ENCODE measurements at regions not wholly inside any gene's neighbourhood (a gene's known extent, or its start where the extent isn't known, plus 50 kb on each side); places are given as distances from the start of the nearest gene placed in this dataset.

DNA sequence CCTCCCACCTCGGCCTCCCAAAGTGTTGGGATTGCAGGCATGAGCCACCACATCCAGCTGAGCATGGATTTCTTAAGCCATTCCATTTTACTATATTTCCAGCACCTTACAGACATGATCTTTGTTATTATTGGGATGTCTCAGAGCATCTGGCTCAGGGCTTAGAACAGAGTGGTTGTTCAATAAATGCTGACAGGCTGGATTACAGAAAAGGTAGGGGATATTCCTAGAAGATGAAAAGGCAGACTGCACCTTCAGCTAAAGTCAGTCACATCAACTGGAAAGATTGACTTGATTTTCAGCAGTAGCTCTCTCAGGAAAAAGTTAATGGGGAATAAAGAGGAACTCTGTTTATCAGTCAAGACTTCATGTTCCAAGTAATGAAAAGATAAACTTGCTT is 360.3 kb upstream of the ERCC4 start:
- H3K27ac Mint-ChIP-seq = no peak overlapping the region
- intact Hi-C loops (cut with DNase I, micrococcal nuclease) = no loop called here
- H3K27me3 Mint-ChIP-seq = no peaks in the 10 kb centered on the region
- H3K36me3 Mint-ChIP-seq (ENCODE audit: low read depth) = no peaks in the 10 kb centered on the region
- DNase-seq (no peak), ATAC-seq (no peak)
- H3K9me3 Mint-ChIP-seq (ENCODE audit: low read depth) = peaks cover 6% of the 10 kb centered on the region
- H3K4me1 Mint-ChIP-seq = no peaks in the 10 kb centered on the region
- no peak overlapping the region for H3K4me3 Mint-ChIP-seq
- ChIA-PET CTCF (interaction anchor here (0.6 kb wide), 1 partner anchor 101 kb away, joined by 3 read pairs; no protein-coding TSS in a partner anchor), POLR2A (no interaction called here)

DNA sequence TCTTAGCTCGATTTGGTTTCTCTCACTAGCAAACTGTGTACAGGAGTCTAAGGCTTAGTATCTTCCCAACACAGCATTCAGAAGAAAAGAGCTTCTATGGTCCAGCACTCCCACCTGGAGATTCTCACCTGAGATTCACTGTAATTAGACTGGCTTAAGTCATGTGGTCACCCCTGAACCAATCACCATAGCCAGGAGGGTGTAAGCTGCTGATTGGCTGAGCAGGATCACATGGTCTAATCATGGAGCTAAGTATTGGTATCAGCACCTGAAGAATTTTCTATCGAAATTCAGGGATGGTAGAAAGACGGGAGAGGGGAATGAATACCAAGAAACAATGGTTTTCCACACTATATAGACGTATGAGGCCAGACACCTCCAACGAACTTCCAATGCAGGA is 359.8 kb upstream of the ERCC4 start:
- Mint-ChIP-seq H3K36me3 (ENCODE audit: low read depth) (no peaks in the 10 kb centered on the region), H3K27me3 (no peaks in the 10 kb centered on the region), H3K27ac (no peak overlapping the region), H3K9me3 (ENCODE audit: low read depth) (peaks cover 6% of the 10 kb centered on the region), H3K4me1 (no peaks in the 10 kb centered on the region), H3K4me3 (no peak overlapping the region)
- no peak for DNase-seq
- POLR2A ChIA-PET = no interaction called here
- CTCF ChIA-PET = interaction anchor here (0.6 kb wide), 1 partner anchor 101 kb away, joined by 3 read pairs; no protein-coding TSS in a partner anchor
- ATAC-seq = no peak
- intact Hi-C loops (cut with DNase I, micrococcal nuclease) = no loop called here

DNA sequence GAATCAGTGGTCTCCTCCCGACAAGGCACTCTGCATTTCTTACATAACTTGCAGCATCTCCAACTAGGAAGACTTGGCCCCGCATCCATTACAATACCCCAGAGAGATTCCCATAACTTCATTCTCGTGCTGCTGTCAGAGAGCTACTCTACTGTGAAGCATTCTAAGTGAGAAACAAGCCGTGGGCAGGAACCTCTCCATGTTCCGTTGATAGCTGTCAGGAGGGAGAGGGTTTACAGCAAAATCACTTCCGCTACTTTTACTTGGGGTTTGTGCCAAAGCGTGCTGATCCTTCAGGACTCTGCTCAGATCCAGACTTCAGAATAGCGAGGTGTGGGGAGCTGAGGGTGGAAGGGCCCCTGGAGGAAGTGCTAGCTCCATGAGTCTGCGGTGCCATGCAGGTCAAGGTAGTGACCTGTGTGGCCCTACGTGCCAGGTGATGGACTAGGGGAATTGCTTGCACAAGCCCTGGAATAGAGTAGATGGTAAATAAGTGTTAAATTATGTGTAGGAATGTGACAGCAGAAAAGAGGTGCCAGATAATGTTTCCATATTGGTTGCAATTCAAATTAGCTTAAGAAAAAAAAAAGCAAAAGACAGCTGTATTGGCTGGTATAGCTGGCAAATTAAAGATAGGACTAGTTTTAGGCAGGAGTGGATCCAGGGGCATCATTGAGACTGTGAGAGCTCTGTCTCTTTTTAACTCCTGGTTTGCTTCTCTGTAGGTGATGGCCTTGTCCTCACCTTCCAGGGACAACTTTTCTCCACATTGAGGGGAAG is 358.5 kb upstream of the ERCC4 start:
- Mint-ChIP-seq H3K4me3 (no peak overlapping the region), H3K27me3 (no peaks in the 10 kb centered on the region), H3K4me1 (no peaks in the 10 kb centered on the region), H3K27ac (no peak overlapping the region), H3K36me3 (ENCODE audit: low read depth) (no peaks in the 10 kb centered on the region), H3K9me3 (ENCODE audit: low read depth) (peaks cover 6% of the 10 kb centered on the region)
- ATAC-seq (no peak), DNase-seq (no peak)
- POLR2A ChIA-PET = no interaction called here
- CTCF ChIA-PET = no interaction called here
- intact Hi-C loops (cut with DNase I, micrococcal nuclease) = no loop called here

DNA sequence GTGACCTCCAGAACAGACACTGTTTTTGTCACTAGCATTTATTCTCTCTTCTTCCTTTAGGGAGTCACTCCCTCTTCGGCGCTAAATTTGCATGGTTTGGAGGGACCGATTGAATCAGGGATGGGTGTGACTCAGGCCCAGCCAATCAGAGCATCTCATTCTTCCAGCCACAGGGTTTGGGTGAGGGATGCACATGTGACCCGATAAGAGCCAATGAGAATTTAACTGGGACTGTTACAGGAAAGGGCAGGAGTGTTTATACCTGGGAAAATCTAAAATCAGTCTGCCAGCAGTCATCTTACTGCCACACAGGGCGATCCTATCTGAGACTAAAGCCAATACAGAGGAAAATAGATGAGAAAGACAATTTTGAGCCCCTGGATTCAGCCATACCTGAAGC is 351.2 kb upstream of the ERCC4 start:
- Mint-ChIP-seq H3K27me3 (no peaks in the 10 kb centered on the region), H3K9me3 (ENCODE audit: low read depth) (peaks cover 7% of the 10 kb centered on the region), H3K27ac (no peak overlapping the region), H3K4me3 (no peak overlapping the region), H3K36me3 (ENCODE audit: low read depth) (no peaks in the 10 kb centered on the region), H3K4me1 (no peaks in the 10 kb centered on the region)
- POLR2A ChIA-PET = no interaction called here
- DNase-seq = no peak
- CTCF ChIA-PET = no interaction called here
- ATAC-seq = no peak
- intact Hi-C loops (cut with DNase I, micrococcal nuclease) = no loop called here

DNA sequence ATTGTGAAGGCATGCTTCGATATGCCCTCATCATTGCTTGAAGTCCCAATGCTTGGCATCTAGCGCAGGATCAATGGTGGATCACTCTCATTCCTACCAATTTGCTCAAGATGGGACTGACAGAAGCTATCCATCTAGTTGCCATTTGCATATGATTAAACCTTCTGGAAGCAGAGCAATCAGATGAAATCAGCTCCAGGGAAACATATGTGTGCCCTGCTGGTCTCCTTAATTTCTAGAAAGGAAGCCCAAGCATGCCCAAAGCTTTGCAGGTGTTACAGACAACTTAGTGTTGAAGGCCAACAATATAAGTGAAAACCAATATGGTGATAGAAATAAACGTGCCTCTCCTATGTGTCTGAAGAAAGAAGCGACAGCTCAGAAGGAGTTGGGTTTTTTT is 350.0 kb upstream of the ERCC4 start:
- ChIA-PET POLR2A (no interaction called here), CTCF (no interaction called here)
- intact Hi-C loops (cut with DNase I, micrococcal nuclease) = no loop called here
- ATAC-seq = no peak
- Mint-ChIP-seq H3K27ac (no peak overlapping the region), H3K4me1 (no peaks in the 10 kb centered on the region), H3K27me3 (no peaks in the 10 kb centered on the region), H3K36me3 (ENCODE audit: low read depth) (no peaks in the 10 kb centered on the region), H3K4me3 (no peak overlapping the region), H3K9me3 (ENCODE audit: low read depth) (peaks cover 3% of the 10 kb centered on the region)
- no peak for DNase-seq

DNA sequence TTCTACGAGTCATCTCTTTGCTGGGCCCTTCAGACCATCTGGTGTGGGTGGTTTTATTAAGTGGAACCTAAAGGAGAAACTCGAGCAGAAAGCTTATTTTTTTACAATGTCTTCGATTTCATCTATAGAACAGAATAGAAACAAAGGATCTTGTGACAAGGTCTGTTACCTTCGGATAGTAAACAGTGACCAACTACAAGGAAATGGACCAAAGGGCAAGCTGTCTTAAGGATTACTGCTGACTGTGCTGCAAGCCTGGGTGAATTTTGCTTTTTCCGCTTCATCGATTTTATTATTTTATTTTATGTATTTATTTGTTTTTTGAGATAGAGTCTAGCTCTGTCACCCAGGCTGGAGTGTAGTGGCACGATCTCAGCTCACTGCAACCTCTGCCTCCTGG is 348.9 kb upstream of the ERCC4 start:
- CTCF ChIA-PET = no interaction called here
- POLR2A ChIA-PET = no interaction called here
- no peak for DNase-seq
- ATAC-seq = no peak
- Mint-ChIP-seq H3K27ac (no peak overlapping the region), H3K4me1 (no peaks in the 10 kb centered on the region), H3K4me3 (no peak overlapping the region), H3K36me3 (ENCODE audit: low read depth) (no peaks in the 10 kb centered on the region), H3K9me3 (ENCODE audit: low read depth) (peaks cover 3% of the 10 kb centered on the region), H3K27me3 (no peaks in the 10 kb centered on the region)
- intact Hi-C loops (cut with DNase I, micrococcal nuclease) = no loop called here

DNA sequence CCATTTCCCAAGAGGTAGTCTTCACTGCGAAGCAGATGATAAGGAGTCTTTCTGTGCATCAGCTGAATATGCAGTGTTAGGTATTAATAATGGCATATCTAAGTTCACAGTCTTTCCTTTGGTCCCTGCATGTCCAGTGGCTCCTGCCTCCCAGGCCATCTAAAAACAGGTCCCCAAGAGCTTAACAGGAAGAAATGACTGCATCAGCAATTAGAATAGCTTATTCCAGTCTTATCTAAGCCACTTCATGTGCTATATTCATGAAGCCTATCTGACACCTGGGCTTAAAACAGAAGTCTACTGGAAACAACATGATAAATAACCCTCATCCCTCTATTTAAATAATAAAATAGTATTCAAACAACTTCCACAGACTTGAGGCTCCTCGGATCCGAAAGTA is 346.1 kb upstream of the ERCC4 start:
- Mint-ChIP-seq H3K4me3 (no peak overlapping the region), H3K27me3 (no peaks in the 10 kb centered on the region), H3K36me3 (ENCODE audit: low read depth) (no peaks in the 10 kb centered on the region), H3K9me3 (ENCODE audit: low read depth) (peaks cover 6% of the 10 kb centered on the region), H3K4me1 (no peaks in the 10 kb centered on the region), H3K27ac (no peak overlapping the region)
- POLR2A ChIA-PET = no interaction called here
- CTCF ChIA-PET = no interaction called here
- intact Hi-C loops (cut with DNase I, micrococcal nuclease) = no loop called here
- ATAC-seq = no peak
- DNase-seq = no peak

DNA sequence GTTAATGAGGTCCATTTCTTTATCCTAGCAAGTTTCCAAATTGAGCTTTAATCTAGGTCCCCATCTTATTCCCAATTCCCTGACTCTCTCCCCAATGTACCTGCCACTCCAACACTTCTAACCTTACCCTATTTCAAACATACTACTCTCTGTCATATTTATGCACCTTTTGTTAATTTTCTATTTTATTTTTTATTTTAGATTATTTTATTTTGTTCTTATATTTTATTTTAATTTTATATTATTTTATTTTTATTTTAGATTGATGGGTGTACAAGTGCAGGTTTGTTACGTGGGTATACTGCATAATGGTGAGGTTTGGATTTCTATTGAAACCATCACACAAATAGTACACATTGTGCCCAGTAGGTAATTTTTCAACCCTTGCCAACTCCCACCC is 333.9 kb upstream of the ERCC4 start:
- no peaks in the 10 kb centered on the region for H3K4me1 Mint-ChIP-seq
- POLR2A ChIA-PET = no interaction called here

DNA sequence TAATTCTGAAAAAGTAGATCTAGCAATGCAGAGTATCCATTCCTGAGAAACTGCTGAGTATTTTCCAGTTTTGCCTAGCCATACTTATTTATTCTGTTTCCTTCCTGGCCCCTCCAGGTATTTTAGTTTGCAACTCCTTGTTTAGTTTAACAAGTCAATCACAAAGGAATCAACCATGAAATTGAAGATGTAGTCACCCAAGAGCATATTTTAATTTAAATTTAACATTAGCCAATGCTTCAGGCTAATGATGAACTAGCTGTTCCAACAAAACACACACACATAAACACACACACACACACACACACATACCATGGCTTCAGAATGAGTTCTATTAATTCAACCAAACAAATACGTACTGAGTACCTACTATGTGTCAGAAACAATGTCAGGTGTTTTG is 332.8 kb upstream of the ERCC4 start:
- ChIA-PET CTCF (no interaction called here), POLR2A (no interaction called here)
- Mint-ChIP-seq H3K27ac (no peak overlapping the region), H3K36me3 (ENCODE audit: low read depth) (no peaks in the 10 kb centered on the region), H3K27me3 (no peaks in the 10 kb centered on the region), H3K4me3 (no peak overlapping the region), H3K9me3 (ENCODE audit: low read depth) (no peaks in the 10 kb centered on the region), H3K4me1 (no peaks in the 10 kb centered on the region)
- no peak for DNase-seq
- ATAC-seq = no peak
- intact Hi-C loops (cut with DNase I, micrococcal nuclease) = no loop called here

More for the DNA sequence above, 333.9 kb upstream of the ERCC4 start:
- DNase-seq = no peak
- Mint-ChIP-seq H3K27ac (no peak overlapping the region), H3K36me3 (ENCODE audit: low read depth) (no peaks in the 10 kb centered on the region), H3K9me3 (ENCODE audit: low read depth) (no peaks in the 10 kb centered on the region), H3K4me3 (no peak overlapping the region), H3K27me3 (no peaks in the 10 kb centered on the region)
- intact Hi-C loops (cut with DNase I, micrococcal nuclease) = no loop called here
- CTCF ChIA-PET = no interaction called here
- no peak for ATAC-seq

DNA sequence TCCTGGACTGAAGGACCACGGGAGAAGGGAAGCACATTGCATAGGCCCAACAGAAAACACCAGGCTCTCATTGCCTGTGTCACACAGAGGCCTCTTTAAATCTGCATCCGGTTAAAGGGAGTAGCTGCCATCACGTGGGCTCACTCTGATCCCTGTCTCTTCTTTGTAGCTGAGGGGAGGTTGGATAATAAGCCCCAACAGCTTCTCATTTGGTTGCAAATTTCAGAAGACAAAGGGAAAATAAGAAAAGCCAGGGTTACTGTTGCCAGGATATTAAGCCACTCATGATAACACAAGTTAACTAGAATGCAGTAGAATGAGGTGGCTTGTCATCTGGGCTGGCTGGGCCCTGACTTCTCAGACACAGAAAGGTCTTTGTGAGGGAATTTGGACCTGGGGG is 325.1 kb upstream of the ERCC4 start:
- Mint-ChIP-seq H3K27ac (no peak overlapping the region), H3K27me3 (no peaks in the 10 kb centered on the region), H3K9me3 (ENCODE audit: low read depth) (no peaks in the 10 kb centered on the region), H3K4me1 (no peaks in the 10 kb centered on the region), H3K4me3 (no peak overlapping the region), H3K36me3 (ENCODE audit: low read depth) (no peaks in the 10 kb centered on the region)
- CTCF ChIA-PET = no interaction called here
- no peak for DNase-seq
- intact Hi-C loops (cut with DNase I, micrococcal nuclease) = no loop called here
- POLR2A ChIA-PET = no interaction called here
- no peak for ATAC-seq

DNA sequence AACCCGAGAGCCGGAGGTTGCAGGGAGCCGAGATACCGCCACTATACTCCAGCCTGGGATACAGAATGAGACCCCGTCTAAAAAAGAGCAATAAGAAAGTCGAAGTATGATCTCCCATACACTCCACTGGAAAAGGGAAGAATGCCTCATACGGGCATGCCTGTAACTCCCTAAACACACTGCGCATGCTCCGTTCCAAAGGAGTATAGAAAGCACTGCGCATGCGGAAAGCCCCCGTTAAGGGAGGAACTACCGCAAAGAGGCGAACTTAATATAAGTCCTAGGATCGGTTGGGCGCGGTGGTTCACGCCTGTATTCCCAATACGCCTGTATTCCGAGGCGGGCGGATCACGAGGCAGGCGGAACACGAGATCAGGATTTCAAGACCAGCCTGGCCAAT is 313.1 kb upstream of the ERCC4 start:
- no peaks in the 10 kb centered on the region for H3K27me3 Mint-ChIP-seq
- H3K27ac Mint-ChIP-seq = no peak overlapping the region
- intact Hi-C loops (cut with DNase I, micrococcal nuclease) = no loop called here
- DNase-seq (no peak), ATAC-seq (no peak)
- H3K36me3 Mint-ChIP-seq (ENCODE audit: low read depth) = no peaks in the 10 kb centered on the region
- CTCF ChIA-PET = no interaction called here
- H3K4me1 Mint-ChIP-seq = no peaks in the 10 kb centered on the region
- POLR2A ChIA-PET = no interaction called here
- no peak overlapping the region for H3K4me3 Mint-ChIP-seq
- no peaks in the 10 kb centered on the region for H3K9me3 Mint-ChIP-seq (ENCODE audit: low read depth)

DNA sequence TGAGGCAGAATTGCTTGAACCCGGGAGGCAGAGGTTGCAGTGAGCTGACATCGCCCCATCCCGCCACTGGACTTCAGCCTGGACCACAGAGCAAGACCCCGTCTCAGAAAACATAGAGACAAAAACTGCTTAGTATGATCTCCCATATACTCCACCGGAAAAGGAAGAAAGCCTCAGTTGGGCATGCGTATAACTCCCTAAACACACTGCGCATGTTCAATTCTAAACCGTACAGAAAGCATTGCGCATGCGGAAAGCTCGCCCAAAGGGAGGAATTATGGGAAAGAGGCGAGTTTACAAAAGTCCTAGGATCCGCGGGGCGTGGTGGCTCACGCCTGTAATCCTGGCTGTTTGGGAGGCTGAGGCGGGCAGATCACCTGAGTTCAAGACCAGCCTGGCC is 312.7 kb upstream of the ERCC4 start:
- ChIA-PET POLR2A (no interaction called here), CTCF (no interaction called here)
- no peak for ATAC-seq
- no peaks in the 10 kb centered on the region for H3K27me3 Mint-ChIP-seq
- H3K4me3 Mint-ChIP-seq = no peak overlapping the region
- no peak overlapping the region for H3K27ac Mint-ChIP-seq
- DNase-seq = no peak
- intact Hi-C loops (cut with DNase I, micrococcal nuclease) = no loop called here
- no peaks in the 10 kb centered on the region for H3K9me3 Mint-ChIP-seq (ENCODE audit: low read depth)
- no peaks in the 10 kb centered on the region for H3K36me3 Mint-ChIP-seq (ENCODE audit: low read depth)
- no peaks in the 10 kb centered on the region for H3K4me1 Mint-ChIP-seq

DNA sequence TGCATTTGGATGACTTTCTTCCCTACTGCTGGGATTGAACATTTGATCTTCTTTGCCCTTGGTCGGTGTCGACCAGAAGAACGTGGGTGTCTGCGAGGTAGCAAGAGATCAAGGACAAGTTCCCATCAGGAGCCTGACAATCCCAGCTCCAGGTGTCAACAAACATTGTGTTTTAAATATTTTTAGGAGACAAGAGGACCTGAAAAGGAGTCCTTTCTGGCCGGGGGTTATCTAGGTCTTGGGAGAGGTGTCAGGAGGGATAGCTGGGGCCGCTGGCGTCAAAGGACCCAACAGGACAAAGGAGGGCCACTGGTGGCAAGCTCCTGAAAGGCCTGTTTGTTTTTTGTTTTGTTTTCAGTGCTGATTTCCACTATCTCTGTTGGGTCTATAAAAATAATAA is 308.4 kb upstream of the ERCC4 start:
- no peaks in the 10 kb centered on the region for H3K36me3 Mint-ChIP-seq (ENCODE audit: low read depth)
- no peak for DNase-seq
- ChIA-PET CTCF (interaction anchor here (0.6 kb wide), 1 partner anchor 1327 kb away, joined by 3 read pairs; no protein-coding TSS in a partner anchor), POLR2A (no interaction called here)
- peaks cover 3% of the 10 kb centered on the region for H3K27me3 Mint-ChIP-seq
- no peaks in the 10 kb centered on the region for H3K9me3 Mint-ChIP-seq (ENCODE audit: low read depth)
- ATAC-seq = no peak
- intact Hi-C loops (cut with DNase I, micrococcal nuclease) = no loop called here
- H3K27ac Mint-ChIP-seq = no peak overlapping the region
- H3K4me1 Mint-ChIP-seq = no peaks in the 10 kb centered on the region
- H3K4me3 Mint-ChIP-seq = no peak overlapping the region

All from activated CD4-positive, alpha-beta T cell treated with anti-CD3 and anti-CD28 coated beads for 36 hours (primary cell).